ENCODE measurements at regions not wholly inside any gene's neighbourhood (a gene's known extent, or its start where the extent isn't known, plus 50 kb on each side); places are given as distances from the start of the nearest gene placed in this dataset.
"Not testable (repeated sequence)": the region's sequence is repeated elsewhere in the genome, so short reads cannot be mapped to it uniquely, and the experiment has no call there.

- TF ChIP-seq CTCF (IDR thresholded peaks at IDR 0.05; ENCODE audit: low read depth, low read length): no peak
- Histone ChIP-seq H3K27ac (ENCODE audit: low read depth, low read length) (no peak overlapping the region), H3K27me3 (ENCODE audit: control insufficient read depth, insufficient read depth, low read length) (no peaks in the 10 kb centered on the region), H3K4me3 (ENCODE audit: low read depth, low read length) (no peak overlapping the region), H3K9me3 (ENCODE audit: control insufficient read depth, insufficient read depth, low read length) (no peaks in the 10 kb centered on the region)
- POLR2A ChIA-PET: no interaction called here
- peak; percentile 59 for DNase-seq (ENCODE audit: low read depth, low spot score)
- CTCF ChIA-PET: interaction anchor here (1.7 kb wide), 1 partner anchor 46 kb away, joined by 5 read pairs; no protein-coding TSS in a partner anchor
Observed at GRCh38 chr4:13700021-13700857, 72.7 kb upstream of the BOD1L1 start.

GRCh38 chr4:13700858-13701140 lies 73.3 kb upstream of the BOD1L1 start:
- H3K4me3 ChIP-seq (ENCODE audit: low read depth, low read length); DNase-seq (ENCODE audit: low read depth, low spot score); POLR2A ChIA-PET; H3K27me3 ChIP-seq (ENCODE audit: control insufficient read depth, insufficient read depth, low read length); H3K9me3 ChIP-seq (ENCODE audit: control insufficient read depth, insufficient read depth, low read length); H3K27ac ChIP-seq (ENCODE audit: low read depth, low read length): not testable (repeated sequence)
- CTCF ChIA-PET: interaction anchor here (1.7 kb wide), 1 partner anchor 46 kb away, joined by 5 read pairs; no protein-coding TSS in a partner anchor

GRCh38 chr4:13701937-13702446 lies 74.5 kb upstream of the BOD1L1 start:
- CTCF ChIA-PET: no interaction called here
- Histone ChIP-seq H3K9me3 (ENCODE audit: control insufficient read depth, insufficient read depth, low read length) (no peaks in the 10 kb centered on the region), H3K27me3 (ENCODE audit: control insufficient read depth, insufficient read depth, low read length) (no peaks in the 10 kb centered on the region), H3K27ac (ENCODE audit: low read depth, low read length) (no peak overlapping the region), H3K4me3 (ENCODE audit: low read depth, low read length) (no peak overlapping the region)
- no peak for DNase-seq (ENCODE audit: low read depth, low spot score)
- no peak for TF ChIP-seq CTCF (IDR thresholded peaks at IDR 0.05; ENCODE audit: low read depth, low read length)
- POLR2A ChIA-PET: no interaction called here

- ChIA-PET CTCF (interaction anchor here (0.9 kb wide), 1 partner anchor 49 kb away, joined by 4 read pairs; no protein-coding TSS in a partner anchor), POLR2A (no interaction called here)
- no peak for DNase-seq (ENCODE audit: low read depth, low spot score)
- H3K4me3 ChIP-seq (ENCODE audit: low read depth, low read length): no peak overlapping the region
- TF ChIP-seq CTCF (IDR thresholded peaks at IDR 0.05; ENCODE audit: low read depth, low read length): no peak
- H3K27ac ChIP-seq (ENCODE audit: low read depth, low read length): no peak overlapping the region
- H3K9me3 ChIP-seq (ENCODE audit: control insufficient read depth, insufficient read depth, low read length): no peaks in the 10 kb centered on the region
- no peaks in the 10 kb centered on the region for H3K27me3 ChIP-seq (ENCODE audit: control insufficient read depth, insufficient read depth, low read length)
Observed at GRCh38 chr4:13703096-13703495, 75.6 kb upstream of the BOD1L1 start.

GRCh38 chr4:13704035-13704434 lies 76.5 kb upstream of the BOD1L1 start:
- H3K9me3 ChIP-seq (ENCODE audit: control insufficient read depth, insufficient read depth, low read length): no peaks in the 10 kb centered on the region
- no peak for DNase-seq (ENCODE audit: low read depth, low spot score)
- no peak for TF ChIP-seq CTCF (IDR thresholded peaks at IDR 0.05; ENCODE audit: low read depth, low read length)
- H3K4me3 ChIP-seq (ENCODE audit: low read depth, low read length): no peak overlapping the region
- ChIA-PET CTCF (no interaction called here), POLR2A (no interaction called here)
- H3K27ac ChIP-seq (ENCODE audit: low read depth, low read length): no peak overlapping the region
- no peaks in the 10 kb centered on the region for H3K27me3 ChIP-seq (ENCODE audit: control insufficient read depth, insufficient read depth, low read length)
